CD4-positive, alpha-beta T cell (primary cell): ENCODE measurements at regions not wholly inside any gene's neighbourhood (a gene's known extent, or its start where the extent isn't known, plus 50 kb on each side); places are given as distances from the start of the nearest gene placed in this dataset.
A peak's percentile ranks its signal among the peaks of the same experiment; 100 is the strongest.

Experiments used
- ATAC-seq: fragments of 200-7000 bp; cut with Tn5 transposase; one replicate; pipeline ENCODE4 v1.10.0; 2022; ENCODE audit warnings: mild to moderate bottlenecking; ENCODE audit not compliant: poor library complexity
- CTCF ChIA-PET: fragments of 350-600 bp; sonication (Branson Sonifier 250); formaldehyde crosslinking; loops from one replicate; lab custom pipeline; 2021; ENCODE audit warnings: antibody characterized with exemption, inconsistent platforms; lab: Charles Lee
- POLR2A ChIA-PET: fragments of 350-600 bp; sonication (Branson Sonifier 250); formaldehyde crosslinking; loops from one replicate; lab custom pipeline; 2021; ENCODE audit warnings: antibody characterized with exemption, inconsistent platforms; lab: Charles Lee
- DNase-seq, 14 experiments: peaks; one replicate each; pipeline ENCODE4 v3.0.0-alpha.2; 2013 to 2020; ENCODE audit warnings: mixed read lengths in 2 of 14
- H3K27ac ChIP-seq, 2 donors: one replicate each; pipeline versions ENCODE4 v1.5.1 to v1.7.0; 2013; ENCODE audit warnings: low read length in 2 of 2, low read depth in 1 of 2, mild to moderate bottlenecking in 1 of 2
- H3K27me3 ChIP-seq, 2 experiments: 1 replicate in 1 of 2; 2 replicates in 1 of 2; pipeline versions ENCODE4 v1.6.1 to v1.7.0; 2013; ENCODE audit warnings: low read length in 2 of 2, control low read depth in 1 of 2, mild to moderate bottlenecking in 1 of 2, moderate library complexity in 1 of 2; ENCODE audit not compliant: insufficient read depth in 2 of 2, control insufficient read depth in 1 of 2
- H3K36me3 ChIP-seq: one replicate; pipeline ENCODE4 v1.6.1; 2013; ENCODE audit warnings: low read length, control low read depth; ENCODE audit not compliant: insufficient read depth
- H3K4me1 ChIP-seq: one replicate; pipeline ENCODE4 v1.6.1; 2013; ENCODE audit warnings: low read length, control low read depth; ENCODE audit not compliant: insufficient read depth
- H3K4me3 ChIP-seq: one replicate; pipeline ENCODE4 v1.5.1; 2013; ENCODE audit warnings: mild to moderate bottlenecking, low read length, moderate library complexity
- H3K9me3 ChIP-seq, 2 experiments: 1 replicate in 1 of 2; 2 replicates in 1 of 2; pipeline versions ENCODE4 v1.6.1 to v1.7.0; 2013; ENCODE audit warnings: low read length in 2 of 2, mild to moderate bottlenecking in 2 of 2, control low read depth in 1 of 2, moderate library complexity in 1 of 2; ENCODE audit not compliant: control insufficient read depth in 1 of 2, insufficient read depth in 1 of 2
- H3K27ac Mint-ChIP-seq: one replicate; pipeline ENCODE4 v1.8.0; 2020; ENCODE audit warnings: mixed read lengths
- H3K27me3 Mint-ChIP-seq: one replicate; pipeline ENCODE4 v1.8.0; 2021; ENCODE audit warnings: mixed read lengths
- H3K36me3 Mint-ChIP-seq: one replicate; pipeline ENCODE4 v1.8.0; 2021; ENCODE audit warnings: low read depth, mixed read lengths
- H3K4me1 Mint-ChIP-seq: one replicate; pipeline ENCODE4 v1.8.0; 2021; ENCODE audit warnings: low read depth, mixed read lengths
- H3K4me3 Mint-ChIP-seq: one replicate; pipeline ENCODE4 v1.8.0; 2020; ENCODE audit warnings: mild to moderate bottlenecking, mixed read lengths
- H3K9me3 Mint-ChIP-seq: one replicate; pipeline ENCODE4 v1.8.0; 2020; ENCODE audit warnings: mixed read lengths
- intact Hi-C, 2 experiments: fragments of 100-400 bp; cut with DNase I in 1 of 2; cut with micrococcal nuclease in 1 of 2; formaldehyde crosslinking; loops; one replicate each; pipeline versions ENCODE4 v1.15.1 to v1.9.0; 2023 to 2025; cut with DNase I, micrococcal nuclease
- TF ChIP-seq, protein P1 (sequence below): fragments of 200-600 bp; IDR thresholded peaks from one replicate; pipeline ENCODE4 v1.8.0; 2022; ENCODE audit warnings: antibody characterized with exemption, mild to moderate bottlenecking

GRCh38 chr18:8522756-8523155 lies 86.5 kb upstream of the RAB12 start:
- peaks cover 10 to 18% of the 10 kb centered on the region in 2 experiments for H3K27me3 ChIP-seq
- H3K4me3 Mint-ChIP-seq, result no peak overlapping the region
- ChIA-PET POLR2A (no interaction called here), CTCF (no interaction called here)
- ATAC-seq, result no peak
- no peak overlapping the region for H3K4me3 ChIP-seq
- DNase-seq, result no peak
- H3K36me3 Mint-ChIP-seq, result no peaks in the 10 kb centered on the region
- no peak overlapping the region for H3K27ac ChIP-seq
- H3K27me3 Mint-ChIP-seq, result peaks cover 46% of the 10 kb centered on the region
- intact Hi-C loops, result no loop called here
- H3K4me1 ChIP-seq, result no peaks in the 10 kb centered on the region
- no peaks in the 10 kb centered on the region for H3K4me1 Mint-ChIP-seq
- H3K27ac Mint-ChIP-seq, result no peak overlapping the region
- TF ChIP-seq, protein P1, sequence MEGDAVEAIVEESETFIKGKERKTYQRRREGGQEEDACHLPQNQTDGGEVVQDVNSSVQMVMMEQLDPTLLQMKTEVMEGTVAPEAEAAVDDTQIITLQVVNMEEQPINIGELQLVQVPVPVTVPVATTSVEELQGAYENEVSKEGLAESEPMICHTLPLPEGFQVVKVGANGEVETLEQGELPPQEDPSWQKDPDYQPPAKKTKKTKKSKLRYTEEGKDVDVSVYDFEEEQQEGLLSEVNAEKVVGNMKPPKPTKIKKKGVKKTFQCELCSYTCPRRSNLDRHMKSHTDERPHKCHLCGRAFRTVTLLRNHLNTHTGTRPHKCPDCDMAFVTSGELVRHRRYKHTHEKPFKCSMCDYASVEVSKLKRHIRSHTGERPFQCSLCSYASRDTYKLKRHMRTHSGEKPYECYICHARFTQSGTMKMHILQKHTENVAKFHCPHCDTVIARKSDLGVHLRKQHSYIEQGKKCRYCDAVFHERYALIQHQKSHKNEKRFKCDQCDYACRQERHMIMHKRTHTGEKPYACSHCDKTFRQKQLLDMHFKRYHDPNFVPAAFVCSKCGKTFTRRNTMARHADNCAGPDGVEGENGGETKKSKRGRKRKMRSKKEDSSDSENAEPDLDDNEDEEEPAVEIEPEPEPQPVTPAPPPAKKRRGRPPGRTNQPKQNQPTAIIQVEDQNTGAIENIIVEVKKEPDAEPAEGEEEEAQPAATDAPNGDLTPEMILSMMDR, result no peak
- peaks cover 2% of the 10 kb centered on the region for H3K9me3 Mint-ChIP-seq
- H3K9me3 ChIP-seq, result peaks cover 4 to 5% of the 10 kb centered on the region in 2 experiments
- no peaks in the 10 kb centered on the region for H3K36me3 ChIP-seq

- TF ChIP-seq, protein P1, result no peak
- intact Hi-C loops, result no loop called here
- Histone ChIP-seq H3K27ac (no peak overlapping the region), H3K9me3 (peaks cover 13 to 19% of the 10 kb centered on the region in 2 experiments), H3K27me3 (peaks cover 10 to 18% of the 10 kb centered on the region in 2 experiments), H3K4me1 (no peaks in the 10 kb centered on the region), H3K36me3 (no peaks in the 10 kb centered on the region), H3K4me3 (no peak overlapping the region)
- POLR2A ChIA-PET, result no interaction called here
- peaks cover 51% of the 10 kb centered on the region for H3K27me3 Mint-ChIP-seq
- H3K4me3 Mint-ChIP-seq, result no peak overlapping the region
- H3K4me1 Mint-ChIP-seq, result no peaks in the 10 kb centered on the region
- ATAC-seq, result no peak
- H3K36me3 Mint-ChIP-seq, result no peaks in the 10 kb centered on the region
- H3K27ac Mint-ChIP-seq, result no peak overlapping the region
- CTCF ChIA-PET, result no interaction called here
- DNase-seq, result peak in 1 of 14 experiments; percentile 0
- peaks cover 5% of the 10 kb centered on the region for H3K9me3 Mint-ChIP-seq
These were observed 83.5 kb upstream of the RAB12 start for GRCh38 chr18:8525692-8526091.

GRCh38 chr18:8526332-8526731 lies 82.9 kb upstream of the RAB12 start:
- ATAC-seq (no peak), DNase-seq (peak in 2 of 14 experiments; percentile 13 to 28)
- ChIA-PET POLR2A (no interaction called here), CTCF (no interaction called here)
- Mint-ChIP-seq H3K27ac (no peak overlapping the region), H3K4me1 (no peaks in the 10 kb centered on the region), H3K27me3 (peaks cover 51% of the 10 kb centered on the region), H3K4me3 (no peak overlapping the region), H3K9me3 (peaks cover 8% of the 10 kb centered on the region), H3K36me3 (no peaks in the 10 kb centered on the region)
- Histone ChIP-seq H3K36me3 (no peaks in the 10 kb centered on the region), H3K9me3 (peaks cover 13 to 19% of the 10 kb centered on the region in 2 experiments), H3K4me1 (no peaks in the 10 kb centered on the region), H3K27me3 (peaks cover 10 to 18% of the 10 kb centered on the region in 2 experiments), H3K27ac (no peak overlapping the region), H3K4me3 (no peak overlapping the region)
- intact Hi-C loops, result no loop called here
- TF ChIP-seq, protein P1, result no peak
